SK-N-MC (cell line): ENCODE measurements at regions not wholly inside any gene's neighbourhood (a gene's known extent, or its start where the extent isn't known, plus 50 kb on each side); places are given as distances from the start of the nearest gene placed in this dataset.

Source experiments
- EZH2 ChIP-seq: fragments of 200-600 bp; sonication (generic); IDR thresholded peaks from one replicate; pipeline ENCODE4 v1.6.1; 2017; ENCODE audit warnings: antibody characterized with exemption
- FOXP2 ChIP-seq: optimal IDR thresholded peaks from 2 replicates; pipeline ENCODE3; 2011; ENCODE audit warnings: mild to moderate bottlenecking, moderate library complexity; ENCODE audit not compliant: insufficient read depth; ENCODE audit errors: extremely low read length, control extremely low read depth
- POLR2AphosphoS5 ChIP-seq: IDR thresholded peaks from 2 replicates; pipeline ENCODE4 v1.6.1; 2012; ENCODE audit warnings: mild to moderate bottlenecking, low read depth, low read length, borderline replicate concordance

- no peak for TF ChIP-seq EZH2
- TF ChIP-seq POLR2AphosphoS5 = no peak
- TF ChIP-seq FOXP2 = no peak
Measured at GRCh38 chr4:38283724-38284123, 323.5 kb downstream of the PTTG2 start.
